ENCODE measurements at regions not wholly inside any gene's neighbourhood (a gene's known extent, or its start where the extent isn't known, plus 50 kb on each side); places are given as distances from the start of the nearest gene placed in this dataset.

- DNase-seq (ENCODE audit: low read depth) = no peak
Measured at GRCh38 chr5:133854554-133854953, 113.9 kb downstream of the C5orf15 start.

DNA sequence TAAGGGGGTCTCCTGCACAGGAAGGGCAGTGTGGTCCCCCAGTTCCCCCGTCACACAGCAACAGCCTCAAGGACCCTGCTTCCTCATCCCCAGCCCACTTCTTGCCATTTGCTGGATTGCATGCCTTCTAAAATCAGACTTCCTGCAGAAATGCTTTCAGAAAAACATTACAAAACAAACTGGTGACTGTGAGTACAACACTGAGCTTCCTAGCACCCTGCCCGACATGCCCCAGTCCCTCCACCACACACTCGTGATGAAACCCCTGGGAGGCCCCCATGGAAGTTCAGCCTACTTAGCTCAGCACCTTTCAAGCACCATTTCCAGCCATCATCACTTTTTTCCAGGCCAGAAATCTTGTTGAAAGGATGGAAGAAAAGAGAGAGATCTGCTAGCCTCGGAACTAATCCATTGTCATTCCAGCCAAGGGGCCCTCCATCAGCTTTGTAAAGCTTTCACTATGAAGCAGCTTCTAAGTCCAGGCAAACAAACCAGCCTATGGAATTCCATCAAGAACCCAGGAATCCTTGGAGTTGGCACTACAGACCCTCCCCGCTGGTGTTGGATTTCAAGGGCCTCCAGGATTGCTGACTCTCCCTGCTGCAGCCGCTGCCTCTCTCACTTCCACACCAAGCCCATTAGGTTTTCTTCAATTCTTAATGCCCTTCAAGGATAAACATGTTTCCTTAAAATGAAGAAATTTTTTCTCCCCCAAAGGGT lies 114.6 kb downstream of the C5orf15 start:
- no peak for DNase-seq (ENCODE audit: low read depth)

- DNase-seq (ENCODE audit: low read depth) = no peak
Measured at GRCh38 chr5:133851521-133851920, 116.9 kb downstream of the C5orf15 start.

DNA sequence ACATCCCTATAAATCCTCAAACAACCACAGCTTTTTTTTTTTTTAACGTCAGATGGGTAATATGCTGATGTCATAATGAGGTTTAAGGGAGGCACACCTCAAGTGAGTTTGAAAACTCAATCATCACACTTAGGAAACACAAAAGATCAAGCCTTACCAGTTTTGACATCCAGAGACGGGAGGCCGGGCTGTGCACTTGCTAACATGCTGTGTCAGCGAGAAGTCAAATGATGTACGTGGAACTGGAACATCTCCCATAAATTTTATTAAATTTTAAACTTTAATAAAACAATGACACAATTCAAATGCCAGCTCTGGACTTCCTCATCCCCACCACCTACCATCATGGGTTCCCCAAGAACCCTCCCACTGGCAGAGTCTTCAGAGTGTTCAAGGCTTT lies 117.6 kb downstream of the C5orf15 start:
- DNase-seq (ENCODE audit: low read depth) = no peak

- no peak for DNase-seq (ENCODE audit: low read depth)
Measured at GRCh38 chr5:133849116-133849515, 119.3 kb downstream of the C5orf15 start.

DNA sequence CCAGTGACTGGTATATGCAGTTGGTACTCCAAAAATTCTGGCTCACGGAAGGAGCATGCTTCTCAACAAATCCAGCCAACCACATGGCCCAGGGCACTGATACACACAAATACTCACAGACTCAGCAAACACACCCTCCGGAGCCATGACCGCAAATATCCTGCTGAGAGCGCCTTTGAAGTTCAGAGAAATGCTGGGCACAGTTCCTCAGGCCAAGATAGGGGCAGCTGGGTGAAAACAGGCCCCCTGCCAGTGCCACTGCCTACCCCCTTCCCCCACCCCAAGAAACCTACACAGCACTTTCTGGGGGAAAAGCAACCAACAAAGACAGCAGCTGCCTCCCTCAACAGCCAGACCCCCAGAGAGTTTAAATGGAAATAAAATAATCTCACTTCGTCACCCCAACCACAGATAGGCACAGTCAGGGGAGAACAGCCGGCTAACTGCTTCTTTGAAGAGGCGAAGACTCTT lies 120.0 kb downstream of the C5orf15 start:
- no peak for DNase-seq (ENCODE audit: low read depth)

DNA sequence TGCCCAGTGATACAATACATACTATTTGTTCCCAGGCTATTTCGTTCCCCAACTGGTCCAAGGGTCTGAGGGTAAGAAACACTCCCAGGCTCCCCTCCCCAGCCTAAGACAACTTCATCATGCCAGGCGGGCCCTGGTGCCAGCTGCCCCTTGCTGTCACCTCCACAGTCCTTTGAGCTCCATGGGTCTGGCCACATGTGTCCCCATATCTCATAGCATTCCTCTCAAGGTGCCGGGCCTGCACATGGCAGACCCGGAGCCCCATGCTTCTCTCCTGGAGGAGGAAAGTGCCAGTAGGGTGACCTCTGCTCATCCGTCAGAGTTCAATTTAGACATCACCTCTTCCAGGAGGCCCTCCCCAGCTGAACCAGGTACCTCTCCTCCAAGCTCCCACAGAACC lies 120.5 kb downstream of the C5orf15 start:
- DNase-seq (ENCODE audit: low read depth) = no peak

GRCh38 chr5:133847301-133847700 lies 121.1 kb downstream of the C5orf15 start:
- no peak for DNase-seq (ENCODE audit: low read depth)

- DNase-seq (ENCODE audit: low read depth) = no peak
Measured at GRCh38 chr5:133846478-133847226, 121.8 kb downstream of the C5orf15 start.

DNA sequence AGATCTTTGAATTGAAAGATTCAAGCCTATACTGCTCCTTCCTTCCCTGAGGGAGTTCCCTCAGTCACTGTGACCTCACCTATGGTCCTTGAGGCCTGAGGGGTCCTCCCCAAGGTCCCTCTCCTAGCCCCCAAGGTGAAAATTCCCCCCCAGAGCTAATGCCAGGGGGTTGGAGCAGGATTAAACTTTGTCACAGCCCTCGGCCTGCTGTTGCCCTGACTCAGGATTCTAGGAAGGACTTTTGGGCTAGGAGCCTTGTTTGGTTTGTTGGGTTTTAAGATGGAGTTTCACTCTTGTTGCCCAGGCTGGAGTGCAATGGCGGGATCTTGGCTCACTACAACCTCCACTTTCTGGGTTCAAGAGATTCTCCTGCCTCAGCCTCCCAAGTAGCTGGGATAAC lies 123.2 kb downstream of the C5orf15 start:
- no peak for DNase-seq (ENCODE audit: low read depth)

DNA sequence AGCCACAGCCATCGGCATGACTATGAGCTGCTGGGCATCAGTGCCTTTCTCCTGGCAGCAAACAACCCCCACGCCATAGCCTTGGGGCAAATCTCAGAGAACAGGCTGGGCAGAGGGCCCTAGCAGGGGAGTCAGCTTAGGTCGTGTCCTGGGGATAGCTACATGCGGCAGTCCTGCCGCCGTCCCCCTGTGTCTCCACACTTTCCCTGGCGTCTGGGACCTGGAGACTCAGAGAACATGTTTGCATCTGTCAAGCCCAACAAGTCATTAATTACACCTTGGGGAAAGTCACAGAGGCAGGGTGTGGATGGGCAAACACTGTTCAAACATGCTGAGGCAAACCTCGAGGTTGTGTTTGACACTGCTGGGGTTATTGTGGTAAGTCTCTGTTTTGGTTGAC lies 123.6 kb downstream of the C5orf15 start:
- DNase-seq (ENCODE audit: low read depth) = no peak

- DNase-seq (ENCODE audit: low read depth) = no peak
Measured at GRCh38 chr5:133843911-133844310, 124.5 kb downstream of the C5orf15 start.

DNA sequence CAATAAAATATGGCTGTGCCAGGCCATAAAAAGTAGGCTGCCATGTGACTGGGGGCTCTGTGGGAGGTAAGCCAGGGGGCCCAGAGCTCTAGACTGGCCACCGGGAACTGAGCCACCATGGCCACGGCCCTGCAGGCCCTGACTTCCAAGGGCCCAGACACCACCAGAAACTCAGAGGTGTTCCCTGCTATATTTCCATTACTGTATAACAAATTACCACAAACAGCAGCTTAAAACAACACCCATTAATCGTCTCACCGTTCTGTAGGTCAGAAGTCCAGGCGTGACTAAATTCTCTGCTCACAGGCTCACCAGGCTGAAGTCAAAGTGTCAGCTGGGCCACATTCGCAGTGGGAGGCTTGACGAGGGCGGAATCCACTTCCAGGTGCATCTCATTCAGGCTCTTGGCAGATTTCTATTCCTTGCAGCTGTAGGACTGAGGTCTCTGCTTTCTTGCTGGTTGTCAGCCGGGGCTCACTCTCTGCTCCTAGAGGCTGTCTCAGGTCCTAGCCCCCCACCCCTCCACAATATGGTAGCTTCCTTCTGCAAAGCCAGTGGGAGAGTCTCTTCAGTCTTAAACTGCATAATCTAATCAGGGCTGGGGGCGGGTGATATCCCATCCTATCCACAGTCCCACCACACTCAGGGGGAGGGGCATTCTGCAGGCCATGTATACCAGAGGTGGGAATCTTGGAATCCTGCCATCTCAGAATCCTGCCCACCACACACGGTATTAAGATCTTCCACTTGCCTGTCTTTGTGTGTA lies 125.4 kb downstream of the C5orf15 start:
- no peak for DNase-seq (ENCODE audit: low read depth)

- no peak for DNase-seq (ENCODE audit: low read depth)
Measured at GRCh38 chr5:133841831-133842750, 126.3 kb downstream of the C5orf15 start.

- no peak for DNase-seq (ENCODE audit: low read depth)
Measured at GRCh38 chr5:133840168-133840567, 128.3 kb downstream of the C5orf15 start.

DNA sequence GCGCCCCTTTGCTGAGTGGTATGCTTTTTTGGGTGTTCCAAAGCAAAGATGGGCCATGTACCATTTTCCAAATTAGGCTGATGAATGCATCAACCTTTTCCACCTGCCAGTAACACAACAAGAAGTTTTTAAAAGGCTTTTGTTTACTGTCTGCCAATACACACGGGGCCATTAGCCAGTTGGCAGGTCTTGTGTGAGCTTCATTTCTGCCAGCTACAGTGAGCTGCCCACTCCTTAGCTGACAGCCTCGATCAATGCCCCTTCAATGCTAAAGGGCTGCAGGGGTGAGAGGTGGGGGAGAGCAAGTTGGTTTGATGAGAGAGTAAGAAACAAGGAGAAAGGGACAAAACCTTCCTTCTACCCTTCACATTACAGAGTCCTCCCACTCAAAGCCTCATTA lies 128.7 kb downstream of the C5orf15 start:
- no peak for DNase-seq (ENCODE audit: low read depth)

DNA sequence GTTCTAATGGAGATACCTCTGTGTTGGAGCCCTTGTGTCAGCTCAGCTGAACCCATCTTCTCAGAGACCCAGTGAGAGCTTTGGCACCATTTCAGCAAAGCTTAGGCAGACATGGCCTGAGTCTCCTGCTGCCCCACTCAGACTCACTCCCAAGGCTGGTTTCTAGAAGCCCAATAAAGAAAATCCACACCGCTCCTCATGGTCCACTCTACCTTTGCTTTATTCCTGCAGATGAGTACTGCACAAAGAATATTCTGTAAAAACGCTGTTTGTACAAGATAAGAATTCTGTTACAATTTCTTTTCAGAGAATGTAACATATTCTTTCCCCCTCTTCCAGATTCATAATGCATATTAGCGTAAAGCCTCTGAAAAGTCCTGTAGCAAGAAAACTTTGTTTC lies 129.3 kb downstream of the C5orf15 start:
- no peak for DNase-seq (ENCODE audit: low read depth)

- DNase-seq (ENCODE audit: low read depth) = no peak
Measured at GRCh38 chr5:133838286-133838685, 130.1 kb downstream of the C5orf15 start.

- no peak for DNase-seq (ENCODE audit: low read depth)
Measured at GRCh38 chr5:133831491-133832224, 136.8 kb downstream of the C5orf15 start.

DNA sequence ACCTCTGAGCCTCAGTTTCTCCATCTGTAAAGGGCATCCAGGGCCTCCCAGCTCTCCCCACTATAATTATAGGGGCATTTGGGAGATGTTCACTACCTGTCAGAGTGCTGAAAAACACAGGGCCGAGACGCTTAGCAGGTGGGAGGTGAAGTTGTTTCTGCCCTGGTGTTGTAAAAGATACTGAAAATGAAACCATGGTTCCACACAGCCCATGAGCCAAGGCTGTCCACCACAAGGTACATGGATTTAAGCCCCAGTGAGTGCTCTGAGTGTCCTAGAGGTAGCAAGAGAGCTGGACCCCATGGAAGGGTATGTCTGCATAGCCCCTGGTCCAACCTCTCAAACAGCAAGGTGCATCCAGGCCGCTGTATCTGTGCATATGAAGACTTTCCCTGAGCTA lies 137.5 kb downstream of the C5orf15 start:
- no peak for DNase-seq (ENCODE audit: low read depth)

GRCh38 chr5:133830281-133830680 lies 138.1 kb downstream of the C5orf15 start:
- DNase-seq (ENCODE audit: low read depth) = no peak

Data from activated T-cell treated with anti-CD3 and anti-CD28 coated beads for 1 hour (primary cell).